Spleen (tissue), 11 donors: ENCODE measurements at regions not wholly inside any gene's neighbourhood (a gene's known extent, or its start where the extent isn't known, plus 50 kb on each side); places are given as distances from the start of the nearest gene placed in this dataset.

Experiments used
- DNase-seq: peaks from one replicate; pipeline ENCODE4 v3.0.0-alpha.2; 2020
- H3K27ac ChIP-seq, 8 donors: fragments of 200-600 bp; sonication (generic) in 7 of 8; 1 replicate in 4 of 8; 2 replicates in 4 of 8; pipeline versions ENCODE4 v1.5.0 to v1.8.0; 2016 to 2021; ENCODE audit warnings: inconsistent platforms in 4 of 8, mild to moderate bottlenecking in 4 of 8, moderate library complexity in 1 of 8
- H3K27me3 ChIP-seq, 7 donors: fragments of 200-600 bp; sonication (generic) in 6 of 7; replicated peaks in 1 of 7; 1 replicate in 4 of 7; 2 replicates in 3 of 7; pipeline versions ENCODE4 v1.5.0 to v1.8.0; 2016 to 2021; ENCODE audit warnings: inconsistent platforms in 3 of 7, mild to moderate bottlenecking in 1 of 7
- H3K36me3 ChIP-seq, 6 donors: fragments of 200-600 bp; sonication (generic) in 5 of 6; 1 replicate in 4 of 6; 2 replicates in 2 of 6; pipeline versions ENCODE4 v1.5.0 to v1.8.0; 2016 to 2021; ENCODE audit warnings: inconsistent platforms in 2 of 6
- H3K4me1 ChIP-seq, 6 donors: fragments of 200-600 bp; sonication (generic) in 5 of 6; 1 replicate in 3 of 6; 2 replicates in 3 of 6; pipeline versions ENCODE4 v1.5.0 to v1.8.0; 2016 to 2021; ENCODE audit warnings: inconsistent platforms in 3 of 6
- H3K4me3 ChIP-seq, 8 donors: fragments of 200-600 bp; sonication (generic) in 7 of 8; 1 replicate in 4 of 8; 2 replicates in 4 of 8; pipeline versions ENCODE4 v1.5.0 to v1.8.0; 2016 to 2021; ENCODE audit warnings: inconsistent platforms in 4 of 8, mild to moderate bottlenecking in 4 of 8, moderate library complexity in 2 of 8
- H3K9me3 ChIP-seq, 8 donors: fragments of 200-600 bp; sonication (generic) in 7 of 8; 1 replicate in 4 of 8; 2 replicates in 4 of 8; pipeline versions ENCODE4 v1.5.0 to v1.8.0; 2016 to 2021; ENCODE audit warnings: inconsistent platforms in 4 of 8
- CTCF ChIP-seq, 11 experiments: fragments of 200-600 bp in 7 of 11; fragments of 450-650 bp in 4 of 11; sonication (generic) in 4 of 11; IDR thresholded peaks in 8 of 11; conservative IDR thresholded peaks in 3 of 11; 1 replicate in 7 of 11; 2 replicates in 4 of 11; pipeline versions ENCODE4 v1.4.0 to v1.8.0; 2016 to 2021; ENCODE audit warnings: antibody characterized with exemption in 11 of 11, inconsistent platforms in 4 of 11, mild to moderate bottlenecking in 1 of 11
- POLR2A ChIP-seq, 3 donors: fragments of 450-650 bp; IDR thresholded peaks; one replicate each; pipeline ENCODE4 v1.5.1; 2017; ENCODE audit warnings: antibody characterized with exemption in 3 of 3, mild to moderate bottlenecking in 1 of 3
- POLR2AphosphoS5 ChIP-seq, 3 donors: sonication (generic); formaldehyde crosslinking; IDR thresholded peaks; one replicate each; pipeline ENCODE4 v1.5.1; 2017; ENCODE audit warnings: antibody characterized with exemption in 3 of 3
- WGBS, 5 donors: extraction: QIAGEN DNeasy Blood & Tissue Kit in 3 of 5; methylation state at CpG; one replicate each; pipeline versions ENCODE4 v1.1.5 to v1.1.7; 2013 to 2018; 5-methylcytosine and 5-hydroxymethylcytosine counted together
- intact Hi-C: fragments of 100-400 bp; cut with DNase I; formaldehyde crosslinking; loops from one replicate; pipeline ENCODE4 v1.15.0; 2023; ENCODE audit warnings: low total_unique reads
- donor health status: healthy with polysubstance abuse.
- donor health status: DM: no; HTN: no; CAD: no; lungs with moderate emphysema.
- donor health status: DM: no; HTN: no; CAD: no.
- donor health status: Bipolar disorder and iron deficiency.
- donor health status: healthy.
- donor health status: DM: no; HTN: no; CAD: no.
- donor health status: DM: yes; HTN: yes; CAD: no.

GRCh38 chr11:23540101-23540561 is 679.9 kb upstream of the CCDC179 start:
- H3K4me3 ChIP-seq = no peak overlapping the region
- no peak for DNase-seq
- peaks cover 0 to 7% (median 0%) of the 10 kb centered on the region in 7 donors for H3K27me3 ChIP-seq
- peaks cover 0 to 11% (median 0%) of the 10 kb centered on the region in 8 donors for H3K9me3 ChIP-seq
- H3K27ac ChIP-seq = no peak overlapping the region
- H3K36me3 ChIP-seq = no peaks in the 10 kb centered on the region
- H3K4me1 ChIP-seq = no peaks in the 10 kb centered on the region
- 1 to 9% (median 3%) methylated on average over 6 to 8 of the region's 8 CpGs for WGBS, 5 donors
- TF ChIP-seq POLR2A (IDR thresholded peaks at IDR 0.05) (no peak), CTCF (IDR thresholded peaks at IDR 0.05 in 8 of 11, conservative IDR thresholded peaks at IDR 0.05 in 3 of 11) (peak in 7 of 11 experiments; percentile 16 to 47 (median 46)), POLR2AphosphoS5 (IDR thresholded peaks at IDR 0.05) (no peak)
- intact Hi-C loops = no loop called here

GRCh38 chr11:23542189-23542588 is 681.9 kb upstream of the CCDC179 start:
- Histone ChIP-seq H3K27me3 (peaks cover 0 to 7% (median 0%) of the 10 kb centered on the region in 7 donors), H3K9me3 (peaks cover 0 to 7% (median 0%) of the 10 kb centered on the region in 8 donors), H3K4me1 (no peaks in the 10 kb centered on the region), H3K36me3 (no peaks in the 10 kb centered on the region), H3K4me3 (no peak overlapping the region), H3K27ac (no peak overlapping the region)
- intact Hi-C loops = no loop called here
- no peak for DNase-seq
- WGBS, 5 donors = 79 to 94% (median 86%) methylated on average over 1 of the region's 1 CpG
- TF ChIP-seq POLR2A (IDR thresholded peaks at IDR 0.05) = no peak
- TF ChIP-seq POLR2AphosphoS5 (IDR thresholded peaks at IDR 0.05) = no peak
- TF ChIP-seq CTCF (IDR thresholded peaks at IDR 0.05 in 8 of 11, conservative IDR thresholded peaks at IDR 0.05 in 3 of 11) = no peak

GRCh38 chr11:23542816-23543215 is 682.5 kb upstream of the CCDC179 start:
- Histone ChIP-seq H3K4me3 (no peak overlapping the region), H3K36me3 (no peaks in the 10 kb centered on the region), H3K27ac (no peak overlapping the region), H3K4me1 (no peaks in the 10 kb centered on the region), H3K9me3 (peaks cover 0 to under 1% (median 0%) of the 10 kb centered on the region in 8 donors), H3K27me3 (peaks cover 0 to 7% (median 0%) of the 10 kb centered on the region in 7 donors)
- no peak for DNase-seq
- intact Hi-C loops = no loop called here
- WGBS, 5 donors = 67 to 74% (median 71%) methylated on average over 3 of the region's 3 CpGs
- TF ChIP-seq POLR2A (IDR thresholded peaks at IDR 0.05) = no peak
- no peak for TF ChIP-seq POLR2AphosphoS5 (IDR thresholded peaks at IDR 0.05)
- TF ChIP-seq CTCF (IDR thresholded peaks at IDR 0.05 in 8 of 11, conservative IDR thresholded peaks at IDR 0.05 in 3 of 11) = no peak

- intact Hi-C loops = no loop called here
- DNase-seq = no peak
- TF ChIP-seq CTCF (IDR thresholded peaks at IDR 0.05 in 8 of 11, conservative IDR thresholded peaks at IDR 0.05 in 3 of 11) (no peak), POLR2AphosphoS5 (IDR thresholded peaks at IDR 0.05) (no peak), POLR2A (IDR thresholded peaks at IDR 0.05) (no peak)
- Histone ChIP-seq H3K4me3 (no peak overlapping the region), H3K27me3 (peaks cover 0 to 7% (median 0%) of the 10 kb centered on the region in 7 donors), H3K27ac (no peak overlapping the region), H3K4me1 (no peaks in the 10 kb centered on the region), H3K36me3 (no peaks in the 10 kb centered on the region), H3K9me3 (no peaks in the 10 kb centered on the region)
- 40 to 48% (median 45%) methylated on average over 3 of the region's 3 CpGs for WGBS, 5 donors
These were observed 683.5 kb upstream of the CCDC179 start for GRCh38 chr11:23543651-23544222.
